Effector memory CD8-positive, alpha-beta T cell (primary cell): ENCODE measurements at regions not wholly inside any gene's neighbourhood (a gene's known extent, or its start where the extent isn't known, plus 50 kb on each side); places are given as distances from the start of the nearest gene placed in this dataset.
"Not testable (repeated sequence)": the region's sequence is repeated elsewhere in the genome, so short reads cannot be mapped to it uniquely, and the experiment has no call there.

ENCODE experiments used
- ATAC-seq: fragments of 150-1000 bp; cut with Tn5 transposase; replicated peaks from 2 replicates; pipeline ENCODE4 v1.10.0; 2021; ENCODE audit warnings: mild to moderate bottlenecking, moderate library complexity
- DNase-seq, 3 experiments: peaks; one replicate each; pipeline ENCODE4 v3.0.0; 2021
- H3K27ac Mint-ChIP-seq, 2 donors: one replicate each; pipeline ENCODE4 v1.8.0; 2022; ENCODE audit warnings: mild to moderate bottlenecking in 2 of 2, mixed read lengths in 2 of 2, moderate library complexity in 2 of 2
- H3K27me3 Mint-ChIP-seq, 2 donors: one replicate each; pipeline ENCODE4 v1.8.0; 2022; ENCODE audit warnings: mixed read lengths in 2 of 2
- H3K36me3 Mint-ChIP-seq: one replicate; pipeline ENCODE4 v1.8.0; 2022; ENCODE audit warnings: mild to moderate bottlenecking, moderate library complexity, mixed read lengths; ENCODE audit not compliant: insufficient read depth
- H3K4me1 Mint-ChIP-seq, 2 donors: one replicate each; pipeline ENCODE4 v1.8.0; 2022; ENCODE audit warnings: low read depth in 2 of 2, mixed read lengths in 2 of 2
- H3K4me3 Mint-ChIP-seq, 2 donors: one replicate each; pipeline ENCODE4 v1.8.0; 2022; ENCODE audit warnings: mild to moderate bottlenecking in 2 of 2, mixed read lengths in 2 of 2, moderate library complexity in 2 of 2
- H3K9me3 Mint-ChIP-seq, 2 donors: one replicate each; pipeline ENCODE4 v1.8.0; 2022; ENCODE audit warnings: mixed read lengths in 2 of 2

DNA sequence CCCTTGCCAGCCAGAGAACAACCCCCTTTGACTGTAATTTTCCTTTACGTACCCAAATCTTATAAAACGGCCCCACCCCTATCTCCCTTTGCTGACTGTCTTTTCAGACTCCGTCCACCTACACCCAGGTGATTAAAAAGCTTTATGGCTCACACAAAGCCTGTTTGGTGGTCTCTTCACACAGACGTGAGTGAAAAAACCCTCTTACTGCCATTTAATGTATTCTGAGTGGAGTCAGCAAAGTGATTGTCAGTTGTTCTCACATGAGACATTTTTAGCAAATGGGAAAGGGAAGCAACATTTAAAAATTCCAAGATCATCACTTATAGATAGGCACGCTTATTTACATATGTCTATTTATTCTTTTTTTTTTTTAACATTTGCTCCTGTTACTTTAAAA, 1701.3 kb upstream of the LRRTM1 start:
- peaks cover 10 to 32% of the 10 kb centered on the region in 2 donors for H3K9me3 Mint-ChIP-seq

DNA sequence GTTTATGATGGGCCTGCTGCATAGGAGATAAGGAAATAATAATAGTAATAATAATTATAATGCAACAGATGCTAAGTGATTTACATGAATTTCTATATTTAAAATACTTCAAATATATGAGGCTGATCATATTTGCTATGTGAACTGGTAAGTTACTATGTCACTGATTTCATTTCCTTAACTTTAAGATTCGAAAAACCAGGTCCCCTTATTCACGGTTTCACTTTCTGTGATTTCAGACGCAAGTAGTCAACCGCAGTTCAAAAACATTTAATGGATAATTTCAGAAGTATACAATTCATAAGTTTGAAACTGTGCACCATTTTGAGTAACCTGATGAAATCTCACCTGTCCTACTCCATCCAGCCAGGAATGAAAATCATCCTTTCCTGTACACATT, 1697.1 kb upstream of the LRRTM1 start:
- Mint-ChIP-seq H3K27me3 (no peaks in the 10 kb centered on the region), H3K4me1 (no peaks in the 10 kb centered on the region), H3K9me3 (peaks cover 10 to 39% of the 10 kb centered on the region in 2 donors), H3K36me3 (no peaks in the 10 kb centered on the region), H3K4me3 (no peak overlapping the region), H3K27ac (no peak overlapping the region)
- DNase-seq = no peak
- no peak for ATAC-seq

More for the DNA sequence above, 1701.3 kb upstream of the LRRTM1 start:
- not testable (repeated sequence) for H3K36me3 Mint-ChIP-seq, DNase-seq, H3K27ac Mint-ChIP-seq, H3K4me3 Mint-ChIP-seq, ATAC-seq, H3K27me3 Mint-ChIP-seq, H3K4me1 Mint-ChIP-seq

DNA sequence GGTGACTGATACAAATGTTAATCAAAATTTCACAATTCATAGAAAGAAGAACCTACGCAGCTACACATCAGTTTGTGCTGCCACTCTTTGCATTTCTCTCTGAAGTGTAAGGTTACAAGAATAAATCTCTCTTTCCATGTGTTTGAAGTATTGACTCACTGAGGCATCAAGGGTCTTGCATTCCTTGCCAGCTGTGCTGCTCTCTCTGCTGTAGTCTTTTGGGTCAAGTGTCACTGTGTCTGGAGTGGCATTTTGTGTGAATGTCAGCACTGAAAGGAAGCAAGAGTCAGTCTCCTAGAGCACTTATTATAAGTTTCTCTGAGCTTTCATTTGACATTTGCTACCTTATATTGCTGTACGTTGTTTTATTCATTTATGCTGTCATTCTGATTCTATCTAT, 1696.1 kb upstream of the LRRTM1 start:
- ATAC-seq = no peak
- H3K9me3 Mint-ChIP-seq = peaks cover 10 to 39% of the 10 kb centered on the region in 2 donors

DNA sequence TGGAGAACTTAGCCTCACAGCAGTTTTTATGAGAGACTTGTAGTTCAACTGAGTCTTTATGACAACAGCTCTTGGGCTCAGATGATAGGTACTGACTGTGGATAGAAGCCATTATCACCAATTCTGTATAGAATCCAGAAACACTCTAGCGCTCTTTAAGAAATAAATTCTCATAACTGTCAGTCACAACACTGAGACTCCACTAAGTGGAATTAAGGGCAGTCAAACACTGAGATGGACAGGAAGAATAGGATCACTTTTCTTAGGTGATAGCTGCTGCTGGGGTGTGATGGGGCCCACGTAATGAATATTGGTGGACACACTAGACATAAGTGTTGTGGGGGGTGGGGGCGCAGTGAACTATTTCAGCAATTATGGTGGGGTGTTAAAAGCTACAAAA, 1691.8 kb upstream of the LRRTM1 start:
- Mint-ChIP-seq H3K27ac (no peak overlapping the region), H3K4me3 (no peak overlapping the region), H3K9me3 (peaks cover 9 to 23% of the 10 kb centered on the region in 2 donors), H3K27me3 (no peaks in the 10 kb centered on the region), H3K4me1 (no peaks in the 10 kb centered on the region), H3K36me3 (no peaks in the 10 kb centered on the region)
- DNase-seq (no peak), ATAC-seq (no peak)

More for the DNA sequence above, 1696.1 kb upstream of the LRRTM1 start:
- Mint-ChIP-seq H3K27me3 (no peaks in the 10 kb centered on the region), H3K36me3 (no peaks in the 10 kb centered on the region), H3K4me3 (no peak overlapping the region), H3K27ac (no peak overlapping the region), H3K4me1 (no peaks in the 10 kb centered on the region)
- DNase-seq = no peak

DNA sequence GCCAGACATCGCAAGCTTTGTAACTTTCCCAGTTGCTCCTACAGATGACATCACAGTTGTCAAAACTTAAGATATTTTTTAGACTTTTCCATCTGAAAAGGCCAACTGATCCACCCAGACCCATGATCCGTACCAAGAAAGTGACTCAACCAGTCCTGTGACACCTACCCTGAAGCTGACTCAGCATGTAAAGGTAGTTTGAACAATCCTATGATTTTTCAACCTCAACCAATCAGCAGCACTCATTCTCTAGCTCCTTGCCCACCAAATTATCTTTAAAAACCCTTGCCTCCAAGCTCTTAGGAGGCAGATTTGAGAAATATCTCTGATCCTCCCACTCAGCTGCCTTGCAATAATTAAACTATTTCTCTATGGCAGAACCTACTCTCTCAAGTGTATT, 1686.7 kb upstream of the LRRTM1 start:
- Mint-ChIP-seq H3K9me3 (peaks cover 0 to 2% of the 10 kb centered on the region in 2 donors), H3K27me3 (no peaks in the 10 kb centered on the region), H3K4me3 (no peak overlapping the region), H3K36me3 (no peaks in the 10 kb centered on the region), H3K27ac (no peak overlapping the region), H3K4me1 (no peaks in the 10 kb centered on the region)
- DNase-seq (no peak), ATAC-seq (no peak)

DNA sequence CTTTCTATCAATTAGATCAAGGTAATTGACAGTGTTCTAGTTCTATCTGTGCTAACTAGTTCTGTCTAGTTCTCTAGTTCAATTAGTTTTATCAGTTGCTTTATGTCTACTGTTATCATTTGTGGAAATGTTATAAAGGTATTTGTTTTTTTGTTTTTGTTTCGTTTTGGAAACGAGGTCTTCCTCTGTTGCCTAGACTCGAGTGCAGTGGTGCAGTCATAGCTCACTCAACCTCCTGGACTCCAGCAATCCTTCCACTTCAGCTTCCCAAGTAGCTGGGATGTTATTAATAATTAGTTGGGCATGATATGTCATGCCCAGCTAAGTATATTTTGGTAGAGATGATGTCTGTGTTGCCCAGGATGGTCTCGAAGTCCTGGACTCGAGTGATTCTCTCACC, 1682.8 kb upstream of the LRRTM1 start:
- H3K27me3 Mint-ChIP-seq = no peaks in the 10 kb centered on the region
- no peak overlapping the region for H3K4me3 Mint-ChIP-seq
- no peaks in the 10 kb centered on the region for H3K4me1 Mint-ChIP-seq
- DNase-seq = no peak
- no peak for ATAC-seq
- H3K9me3 Mint-ChIP-seq = peaks cover 0 to 2% of the 10 kb centered on the region in 2 donors
- no peaks in the 10 kb centered on the region for H3K36me3 Mint-ChIP-seq
- no peak overlapping the region for H3K27ac Mint-ChIP-seq

DNA sequence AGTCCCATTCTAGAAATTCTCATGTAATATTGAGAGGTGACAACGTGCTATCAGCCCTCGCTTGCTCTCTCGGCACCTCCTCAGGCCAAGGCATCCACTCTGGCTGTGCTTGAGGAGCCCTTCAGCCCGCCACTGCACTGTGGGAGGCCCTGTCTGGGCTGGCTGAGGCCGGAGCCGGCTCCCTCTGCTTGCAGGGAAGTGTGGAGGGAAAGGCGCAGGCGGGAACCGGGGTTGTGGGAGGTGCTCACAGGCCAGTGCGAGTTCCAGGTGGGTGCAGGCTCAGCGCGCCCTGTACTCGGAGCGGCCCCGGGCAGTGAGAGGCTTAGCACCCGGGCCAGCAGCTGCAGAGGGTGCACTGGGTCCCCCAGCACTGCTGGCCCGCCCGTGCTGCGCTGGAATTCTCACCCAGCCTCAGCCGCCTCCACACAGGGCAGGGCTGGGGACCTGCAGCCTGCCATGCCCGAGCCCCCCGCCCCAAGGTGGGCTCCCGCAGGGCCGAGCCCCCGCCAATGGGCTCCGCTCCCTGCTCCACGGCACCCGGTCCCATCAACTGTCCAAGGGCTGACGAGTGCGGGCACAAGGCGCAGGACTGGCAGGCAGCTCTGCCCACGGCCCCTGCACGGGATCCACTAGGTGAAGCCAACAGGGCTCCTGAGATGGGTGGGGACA, 1680.6 kb upstream of the LRRTM1 start:
- H3K36me3 Mint-ChIP-seq = no peaks in the 10 kb centered on the region
- DNase-seq = no peak
- no peaks in the 10 kb centered on the region for H3K27me3 Mint-ChIP-seq
- no peak overlapping the region for H3K4me3 Mint-ChIP-seq
- peaks cover 0 to 4% of the 10 kb centered on the region in 2 donors for H3K9me3 Mint-ChIP-seq
- no peak for ATAC-seq
- H3K27ac Mint-ChIP-seq = no peak overlapping the region
- H3K4me1 Mint-ChIP-seq = no peaks in the 10 kb centered on the region

DNA sequence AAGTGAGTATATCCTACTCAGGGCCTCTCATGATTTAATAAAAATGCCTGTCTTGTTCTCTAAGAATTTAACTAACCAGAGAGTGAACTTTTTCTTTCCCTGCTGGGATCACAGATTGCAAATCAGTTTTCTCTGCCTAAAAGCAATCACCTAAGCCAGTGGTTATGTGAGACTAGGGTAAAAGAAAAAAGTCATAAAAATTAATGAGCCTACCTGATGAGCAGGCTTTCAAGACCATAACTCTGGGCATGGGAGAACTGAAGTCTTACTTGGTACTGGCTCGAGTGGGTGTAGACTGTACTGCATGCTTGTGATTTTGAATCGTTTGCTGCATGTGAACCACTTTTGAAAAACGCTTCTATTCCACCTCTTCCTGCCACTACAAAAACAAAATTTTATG, 1677.0 kb upstream of the LRRTM1 start:
- Mint-ChIP-seq H3K4me1 (no peaks in the 10 kb centered on the region), H3K27ac (no peak overlapping the region), H3K9me3 (peaks cover 0 to 6% of the 10 kb centered on the region in 2 donors), H3K4me3 (no peak overlapping the region), H3K36me3 (no peaks in the 10 kb centered on the region), H3K27me3 (no peaks in the 10 kb centered on the region)
- ATAC-seq (no peak), DNase-seq (no peak)

DNA sequence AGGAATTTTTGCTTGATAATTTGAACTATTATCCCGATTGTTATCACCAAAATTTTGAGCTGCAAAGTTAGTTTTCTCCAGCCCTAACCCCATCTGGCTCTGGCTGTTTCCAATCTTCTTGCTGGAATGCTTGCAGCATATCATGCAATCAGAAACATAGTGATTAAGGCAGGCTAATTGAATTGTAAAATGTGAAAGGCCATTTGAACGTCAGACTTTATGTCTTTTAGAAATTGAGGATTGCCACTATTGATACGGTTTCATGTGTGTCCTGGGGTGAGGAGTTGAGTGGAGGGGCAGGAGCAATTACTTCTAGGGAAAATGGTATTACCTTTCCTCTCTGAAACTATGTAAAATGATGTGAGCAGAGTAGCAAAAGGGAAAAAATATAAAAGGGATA, 1674.5 kb upstream of the LRRTM1 start:
- H3K36me3 Mint-ChIP-seq = no peaks in the 10 kb centered on the region
- ATAC-seq (no peak), DNase-seq (no peak)
- peaks cover 0 to 6% of the 10 kb centered on the region in 2 donors for H3K9me3 Mint-ChIP-seq
- H3K4me1 Mint-ChIP-seq = no peaks in the 10 kb centered on the region
- no peaks in the 10 kb centered on the region for H3K27me3 Mint-ChIP-seq
- no peak overlapping the region for H3K27ac Mint-ChIP-seq
- H3K4me3 Mint-ChIP-seq = no peak overlapping the region

DNA sequence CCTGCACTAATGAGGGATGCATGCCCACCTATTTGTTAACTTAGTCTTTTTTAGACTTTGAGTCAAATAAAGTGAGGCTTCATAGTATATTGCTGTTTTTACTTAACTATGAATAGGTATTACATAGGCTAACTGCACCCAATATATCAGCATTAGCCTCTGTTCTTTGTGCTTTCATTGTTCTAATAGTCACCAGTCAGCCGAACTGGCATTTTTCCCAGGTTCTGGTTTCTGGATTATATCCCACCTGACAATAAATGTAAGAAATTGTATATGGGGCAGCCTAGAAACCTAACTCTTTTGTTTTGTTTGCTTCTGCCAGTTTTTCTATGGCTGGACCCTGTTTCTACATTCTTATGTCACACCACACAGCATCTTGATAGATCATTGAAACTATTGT, 1672.4 kb upstream of the LRRTM1 start:
- DNase-seq (no peak), ATAC-seq (no peak)
- Mint-ChIP-seq H3K27ac (no peak overlapping the region), H3K36me3 (no peaks in the 10 kb centered on the region), H3K9me3 (peaks cover 0 to 5% of the 10 kb centered on the region in 2 donors), H3K4me1 (no peaks in the 10 kb centered on the region), H3K4me3 (no peak overlapping the region), H3K27me3 (no peaks in the 10 kb centered on the region)

DNA sequence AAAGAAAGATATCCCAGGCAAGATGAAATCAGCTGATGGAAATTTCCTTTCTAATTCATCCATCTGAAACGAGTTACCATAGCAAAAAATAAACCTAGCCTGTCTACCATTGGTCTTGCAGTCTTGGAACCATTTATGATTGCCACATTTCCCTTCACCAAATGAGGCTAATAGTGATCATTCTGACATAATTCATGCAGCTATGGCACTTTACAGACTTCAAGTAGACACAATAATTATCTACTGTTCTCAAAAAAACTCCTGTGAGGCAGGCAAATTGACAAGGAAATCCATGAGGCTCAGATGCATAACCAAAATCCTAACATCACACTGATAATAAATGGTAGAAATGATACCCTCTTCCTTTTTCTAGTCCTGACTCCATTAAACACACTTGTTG, 1669.7 kb upstream of the LRRTM1 start:
- Mint-ChIP-seq H3K36me3 (no peaks in the 10 kb centered on the region), H3K4me1 (no peaks in the 10 kb centered on the region), H3K27me3 (no peaks in the 10 kb centered on the region), H3K27ac (no peak overlapping the region), H3K9me3 (peaks cover 4% of the 10 kb centered on the region in 2 donors), H3K4me3 (no peak overlapping the region)
- ATAC-seq = no peak
- no peak for DNase-seq

DNA sequence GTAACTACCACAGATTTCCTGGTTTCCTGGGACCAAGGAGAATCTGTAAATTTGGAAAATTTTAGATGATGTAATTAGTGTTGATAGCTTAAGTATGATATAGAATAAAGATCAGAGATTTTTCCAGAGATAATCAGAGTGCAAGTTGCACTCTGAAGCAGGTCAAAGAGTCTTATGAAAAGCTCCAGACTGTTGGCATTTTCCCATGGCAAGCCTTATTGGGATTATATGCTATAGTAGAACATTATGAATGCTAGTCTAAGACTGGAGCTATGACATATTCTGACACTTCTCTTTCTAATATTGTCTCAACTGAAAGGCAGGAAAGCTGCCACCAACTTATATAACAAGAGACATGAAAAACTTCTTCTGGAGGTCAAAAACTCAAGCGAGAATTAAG, 1638.3 kb upstream of the LRRTM1 start:
- Mint-ChIP-seq H3K36me3 (no peaks in the 10 kb centered on the region), H3K4me1 (no peaks in the 10 kb centered on the region), H3K27ac (no peak overlapping the region), H3K27me3 (no peaks in the 10 kb centered on the region), H3K9me3 (peaks cover 6 to 12% of the 10 kb centered on the region in 2 donors), H3K4me3 (no peak overlapping the region)
- DNase-seq = no peak
- ATAC-seq = no peak

DNA sequence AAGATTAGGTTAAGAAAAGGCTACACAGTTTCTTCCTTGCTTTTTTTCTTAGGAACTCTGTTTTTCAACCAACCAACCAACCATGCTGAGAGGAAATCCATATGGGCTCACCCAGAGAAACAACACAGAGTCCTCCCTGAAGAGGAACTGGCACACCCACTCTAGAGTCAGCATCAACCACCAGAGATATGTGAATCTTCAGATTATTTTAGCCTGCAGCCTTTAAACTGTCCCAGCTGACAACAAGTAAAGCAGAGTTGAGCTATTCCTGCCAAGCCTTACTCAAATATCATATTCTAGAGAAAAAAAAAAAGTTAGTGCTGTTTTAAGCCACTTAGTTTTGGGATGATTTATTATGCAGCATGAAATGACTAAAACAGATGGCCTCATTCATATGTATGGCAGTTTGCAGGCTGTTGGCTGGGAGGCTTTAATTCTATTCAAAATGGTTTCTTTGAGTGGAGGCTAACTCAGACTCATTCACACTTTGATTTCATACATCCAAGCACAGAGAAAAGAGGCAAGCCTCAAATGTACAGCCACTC, 1637.7 kb upstream of the LRRTM1 start:
- H3K36me3 Mint-ChIP-seq = no peaks in the 10 kb centered on the region
- no peaks in the 10 kb centered on the region for H3K4me1 Mint-ChIP-seq
- peaks cover 6 to 12% of the 10 kb centered on the region in 2 donors for H3K9me3 Mint-ChIP-seq
- no peak overlapping the region for H3K27ac Mint-ChIP-seq
- H3K4me3 Mint-ChIP-seq = no peak overlapping the region
- no peaks in the 10 kb centered on the region for H3K27me3 Mint-ChIP-seq
- DNase-seq = no peak
- no peak for ATAC-seq

DNA sequence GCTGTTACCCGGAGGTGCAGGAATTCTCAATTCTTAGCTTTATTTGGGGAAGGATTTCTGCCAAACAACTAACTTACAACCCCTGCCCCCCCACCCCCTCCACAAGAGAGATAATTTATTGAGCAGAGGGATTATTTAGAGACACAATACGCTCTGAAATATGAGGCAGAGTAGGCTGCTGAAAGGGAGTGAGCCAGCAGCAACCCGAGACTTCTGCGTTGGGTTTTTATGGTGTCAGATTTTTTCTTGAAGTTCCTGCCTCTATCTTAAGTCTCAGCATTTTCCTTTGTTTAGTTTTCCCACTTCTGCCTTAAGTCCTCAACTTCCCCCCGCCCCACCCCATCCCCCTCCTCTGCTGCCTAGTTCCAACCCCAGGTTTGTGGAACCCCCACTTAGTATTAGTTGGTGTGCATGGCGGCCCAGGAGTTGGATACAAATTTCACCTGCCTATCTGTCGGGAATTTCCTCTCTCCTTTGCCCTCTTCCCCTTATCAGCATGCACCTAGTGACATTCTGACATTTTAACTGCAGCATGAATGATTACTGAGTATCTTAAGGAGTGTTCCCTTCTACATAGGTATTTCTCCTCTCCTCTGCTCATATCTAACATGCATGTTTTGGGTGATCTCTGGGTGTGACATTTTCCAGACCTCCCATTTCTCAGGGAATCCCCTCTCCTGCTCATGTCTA, 1635.9 kb upstream of the LRRTM1 start:
- H3K36me3 Mint-ChIP-seq = no peaks in the 10 kb centered on the region
- ATAC-seq = no peak

More for the DNA sequence above, 1635.9 kb upstream of the LRRTM1 start:
- no peak for DNase-seq
- Mint-ChIP-seq H3K4me1 (no peaks in the 10 kb centered on the region), H3K27ac (no peak overlapping the region), H3K27me3 (no peaks in the 10 kb centered on the region), H3K4me3 (no peak overlapping the region), H3K9me3 (peaks cover 10 to 14% of the 10 kb centered on the region in 2 donors)
